ENCODE measurements at regions not wholly inside any gene's neighbourhood (a gene's known extent, or its start where the extent isn't known, plus 50 kb on each side); places are given as distances from the start of the nearest gene placed in this dataset.

GRCh38 chr17:72175787-72176515, 55.1 kb downstream of the SOX9 start:
- Mint-ChIP-seq H3K4me3 (no peak overlapping the region), H3K9me3 (peaks cover 0 to 4% (median 1%) of the 10 kb centered on the region in 6 donors), H3K27ac (no peak overlapping the region), H3K36me3 (no peaks in the 10 kb centered on the region), H3K4me1 (no peaks in the 10 kb centered on the region), H3K27me3 (ENCODE audit: low read depth in 3 of 3) (peaks cover 0 to 5% (median 0%) of the 10 kb centered on the region in 3 donors)
- no peak for DNase-seq

- Mint-ChIP-seq H3K27ac (no peak overlapping the region), H3K9me3 (peaks cover 0 to 8% (median 2%) of the 10 kb centered on the region in 6 donors)
These were observed 55.7 kb downstream of the SOX9 start for GRCh38 chr17:72176516-72176851.

GRCh38 chr17:72176951-72177660, 56.3 kb downstream of the SOX9 start:
- peaks cover 0 to 7% (median 2%) of the 10 kb centered on the region in 3 donors for H3K27me3 Mint-ChIP-seq (ENCODE audit: low read depth in 3 of 3)
- no peak overlapping the region for H3K27ac Mint-ChIP-seq
- H3K4me3 Mint-ChIP-seq = no peak overlapping the region
- no peaks in the 10 kb centered on the region for H3K4me1 Mint-ChIP-seq
- no peaks in the 10 kb centered on the region for H3K36me3 Mint-ChIP-seq
- no peak for DNase-seq
- peaks cover 0 to 9% (median 1%) of the 10 kb centered on the region in 6 donors for H3K9me3 Mint-ChIP-seq

More at GRCh38 chr17:72176516-72176851, 55.7 kb downstream of the SOX9 start:
- DNase-seq = no peak
- H3K4me1 Mint-ChIP-seq = no peaks in the 10 kb centered on the region
- no peaks in the 10 kb centered on the region for H3K36me3 Mint-ChIP-seq
- H3K27me3 Mint-ChIP-seq (ENCODE audit: low read depth in 3 of 3) = peaks cover 0 to 7% (median 2%) of the 10 kb centered on the region in 3 donors
- no peak overlapping the region for H3K4me3 Mint-ChIP-seq

GRCh38 chr17:72177738-72178137, 56.9 kb downstream of the SOX9 start:
- Mint-ChIP-seq H3K27ac (no peak overlapping the region), H3K4me1 (no peaks in the 10 kb centered on the region), H3K27me3 (ENCODE audit: low read depth in 3 of 3) (peaks cover 0 to 7% (median 2%) of the 10 kb centered on the region in 3 donors), H3K4me3 (no peak overlapping the region), H3K36me3 (no peaks in the 10 kb centered on the region), H3K9me3 (peaks cover 0 to 9% (median 1%) of the 10 kb centered on the region in 6 donors)
- no peak for DNase-seq

GRCh38 chr17:72182371-72182873, 61.6 kb downstream of the SOX9 start:
- Mint-ChIP-seq H3K4me3 (no peak overlapping the region), H3K27ac (no peak overlapping the region), H3K4me1 (no peaks in the 10 kb centered on the region), H3K9me3 (peaks cover 0 to 9% (median 3%) of the 10 kb centered on the region in 6 donors), H3K27me3 (ENCODE audit: low read depth in 3 of 3) (peaks cover 0 to 2% (median 2%) of the 10 kb centered on the region in 3 donors), H3K36me3 (no peaks in the 10 kb centered on the region)
- no peak for DNase-seq

- Mint-ChIP-seq H3K36me3 (no peaks in the 10 kb centered on the region), H3K4me3 (no peak overlapping the region), H3K4me1 (no peaks in the 10 kb centered on the region), H3K27ac (no peak overlapping the region), H3K9me3 (peaks cover 0 to 9% (median 3%) of the 10 kb centered on the region in 6 donors), H3K27me3 (ENCODE audit: low read depth in 3 of 3) (peaks cover 0 to 2% (median 2%) of the 10 kb centered on the region in 3 donors)
- DNase-seq = no peak
These were observed 62.4 kb downstream of the SOX9 start for GRCh38 chr17:72183194-72183685.

GRCh38 chr17:72184805-72185204, 64.0 kb downstream of the SOX9 start:
- no peak overlapping the region for H3K27ac Mint-ChIP-seq
- no peak overlapping the region for H3K4me3 Mint-ChIP-seq
- DNase-seq = no peak
- peaks cover 0 to 9% (median 3%) of the 10 kb centered on the region in 6 donors for H3K9me3 Mint-ChIP-seq
- H3K4me1 Mint-ChIP-seq = no peaks in the 10 kb centered on the region
- H3K36me3 Mint-ChIP-seq = no peaks in the 10 kb centered on the region
- peaks cover 0 to 2% (median 2%) of the 10 kb centered on the region in 3 donors for H3K27me3 Mint-ChIP-seq (ENCODE audit: low read depth in 3 of 3)

GRCh38 chr17:72185564-72185963, 64.7 kb downstream of the SOX9 start:
- DNase-seq = no peak
- H3K9me3 Mint-ChIP-seq = peaks cover 2 to 9% (median 4%) of the 10 kb centered on the region in 6 donors
- H3K4me1 Mint-ChIP-seq = no peaks in the 10 kb centered on the region
- H3K27ac Mint-ChIP-seq = no peak overlapping the region
- H3K36me3 Mint-ChIP-seq = no peaks in the 10 kb centered on the region
- H3K4me3 Mint-ChIP-seq = no peak overlapping the region
- peaks cover 0 to 2% (median 2%) of the 10 kb centered on the region in 3 donors for H3K27me3 Mint-ChIP-seq (ENCODE audit: low read depth in 3 of 3)

- Mint-ChIP-seq H3K4me3 (no peak overlapping the region), H3K9me3 (peaks cover 0 to 7% (median 5%) of the 10 kb centered on the region in 6 donors), H3K27me3 (ENCODE audit: low read depth in 3 of 3) (no peaks in the 10 kb centered on the region), H3K36me3 (no peaks in the 10 kb centered on the region), H3K4me1 (no peaks in the 10 kb centered on the region), H3K27ac (no peak overlapping the region)
- DNase-seq = no peak
These were observed 66.7 kb downstream of the SOX9 start for GRCh38 chr17:72187556-72187955.

GRCh38 chr17:72188801-72189200, 68.0 kb downstream of the SOX9 start:
- no peak for DNase-seq
- Mint-ChIP-seq H3K9me3 (peaks cover 0 to 8% (median 5%) of the 10 kb centered on the region in 6 donors), H3K27me3 (ENCODE audit: low read depth in 3 of 3) (no peaks in the 10 kb centered on the region), H3K36me3 (no peaks in the 10 kb centered on the region), H3K4me3 (no peak overlapping the region), H3K4me1 (no peaks in the 10 kb centered on the region), H3K27ac (no peak overlapping the region)

GRCh38 chr17:72189768-72190593, 69.2 kb downstream of the SOX9 start:
- Mint-ChIP-seq H3K4me3 (no peak overlapping the region), H3K4me1 (no peaks in the 10 kb centered on the region), H3K27ac (no peak overlapping the region)

GRCh38 chr17:72191356-72191755, 70.5 kb downstream of the SOX9 start:
- no peak for DNase-seq
- Mint-ChIP-seq H3K27ac (no peak overlapping the region), H3K9me3 (peaks cover 0 to 8% (median 6%) of the 10 kb centered on the region in 6 donors), H3K27me3 (ENCODE audit: low read depth in 3 of 3) (no peaks in the 10 kb centered on the region), H3K4me3 (no peak overlapping the region), H3K4me1 (no peaks in the 10 kb centered on the region), H3K36me3 (no peaks in the 10 kb centered on the region)

More at GRCh38 chr17:72189768-72190593, 69.2 kb downstream of the SOX9 start:
- no peak for DNase-seq
- no peaks in the 10 kb centered on the region for H3K36me3 Mint-ChIP-seq
- no peaks in the 10 kb centered on the region for H3K27me3 Mint-ChIP-seq (ENCODE audit: low read depth in 3 of 3)
- peaks cover 0 to 8% (median 5%) of the 10 kb centered on the region in 6 donors for H3K9me3 Mint-ChIP-seq

- no peak overlapping the region for H3K27ac Mint-ChIP-seq
- H3K4me3 Mint-ChIP-seq = no peak overlapping the region
- peaks cover 0 to 3% (median 0%) of the 10 kb centered on the region in 3 donors for H3K36me3 Mint-ChIP-seq
- DNase-seq = no peak
- peaks cover 0 to 10% (median 8%) of the 10 kb centered on the region in 6 donors for H3K9me3 Mint-ChIP-seq
- H3K27me3 Mint-ChIP-seq (ENCODE audit: low read depth in 3 of 3) = no peaks in the 10 kb centered on the region
- no peaks in the 10 kb centered on the region for H3K4me1 Mint-ChIP-seq
These were observed 71.3 kb downstream of the SOX9 start for GRCh38 chr17:72191921-72192799.
